ENCODE measurements at regions not wholly inside any gene's neighbourhood (a gene's known extent, or its start where the extent isn't known, plus 50 kb on each side); places are given as distances from the start of the nearest gene placed in this dataset.
"Not testable (repeated sequence)": the region's sequence is repeated elsewhere in the genome, so short reads cannot be mapped to it uniquely, and the experiment has no call there.

DNA sequence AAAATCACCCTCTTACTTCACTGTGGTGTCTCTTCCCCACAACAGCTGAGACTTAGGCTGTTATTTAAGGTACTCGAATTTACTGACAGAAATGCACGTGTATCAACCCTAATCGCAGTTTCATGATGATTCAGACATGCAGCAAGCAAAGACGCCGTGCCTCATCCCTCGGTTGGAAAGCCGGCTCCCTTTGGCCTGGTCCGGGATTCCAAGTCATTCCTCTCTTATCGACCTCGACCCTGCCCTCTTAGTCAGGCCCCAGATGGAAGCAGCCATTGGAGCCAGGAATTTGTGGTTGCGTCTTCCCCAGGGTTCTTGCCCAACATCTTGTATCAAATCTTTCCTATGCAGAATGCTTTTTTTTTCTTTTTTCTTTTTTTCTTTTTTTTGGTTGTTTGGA, 229.5 kb downstream of the GATA3 start:
- no peak for TF ChIP-seq CTCF (IDR thresholded peaks at IDR 0.05; ENCODE audit: poor library complexity, severe bottlenecking)
- Histone ChIP-seq H3K4me3 (ENCODE audit: severe bottlenecking) (no peak overlapping the region), H3K4me1 (ENCODE audit: insufficient read depth, poor library complexity, severe bottlenecking) (peaks cover 5% of the 10 kb centered on the region), H3K27me3 (ENCODE audit: insufficient read depth, poor library complexity, severe bottlenecking) (no peaks in the 10 kb centered on the region), H3K27ac (ENCODE audit: poor library complexity, severe bottlenecking) (no peak overlapping the region), H3K36me3 (ENCODE audit: low read depth) (no peaks in the 10 kb centered on the region), H3K9me3 (ENCODE audit: severe bottlenecking) (no peaks in the 10 kb centered on the region)
- no peak for DNase-seq (ENCODE audit: low spot score)
- ATAC-seq (ENCODE audit: low read depth), result no peak

GRCh38 chr10:8285970-8286369, 231.5 kb downstream of the GATA3 start:
- not testable (repeated sequence) for H3K27me3 ChIP-seq (ENCODE audit: insufficient read depth, poor library complexity, severe bottlenecking); H3K9me3 ChIP-seq (ENCODE audit: severe bottlenecking); H3K4me3 ChIP-seq (ENCODE audit: severe bottlenecking); ATAC-seq (ENCODE audit: low read depth); H3K4me1 ChIP-seq (ENCODE audit: insufficient read depth, poor library complexity, severe bottlenecking); DNase-seq (ENCODE audit: low spot score); H3K36me3 ChIP-seq (ENCODE audit: low read depth); H3K27ac ChIP-seq (ENCODE audit: poor library complexity, severe bottlenecking)

- Histone ChIP-seq H3K9me3 (ENCODE audit: severe bottlenecking) (no peaks in the 10 kb centered on the region), H3K4me3 (ENCODE audit: severe bottlenecking) (no peak overlapping the region), H3K4me1 (ENCODE audit: insufficient read depth, poor library complexity, severe bottlenecking) (no peaks in the 10 kb centered on the region), H3K27ac (ENCODE audit: poor library complexity, severe bottlenecking) (no peak overlapping the region), H3K36me3 (ENCODE audit: low read depth) (no peaks in the 10 kb centered on the region), H3K27me3 (ENCODE audit: insufficient read depth, poor library complexity, severe bottlenecking) (no peaks in the 10 kb centered on the region)
- ATAC-seq (ENCODE audit: low read depth) (no peak), DNase-seq (ENCODE audit: low spot score) (no peak)
- TF ChIP-seq CTCF (IDR thresholded peaks at IDR 0.05; ENCODE audit: poor library complexity, severe bottlenecking), result no peak
Measured at GRCh38 chr10:8288600-8288999, 234.1 kb downstream of the GATA3 start.

- H3K27ac ChIP-seq (ENCODE audit: poor library complexity, severe bottlenecking), result no peak overlapping the region
Measured at GRCh38 chr10:8289186-8289924, 234.9 kb downstream of the GATA3 start.

GRCh38 chr10:8294779-8295178, 240.3 kb downstream of the GATA3 start:
- Histone ChIP-seq H3K27me3 (ENCODE audit: insufficient read depth, poor library complexity, severe bottlenecking) (no peaks in the 10 kb centered on the region), H3K4me3 (ENCODE audit: severe bottlenecking) (no peak overlapping the region), H3K27ac (ENCODE audit: poor library complexity, severe bottlenecking) (no peak overlapping the region), H3K9me3 (ENCODE audit: severe bottlenecking) (no peaks in the 10 kb centered on the region), H3K36me3 (ENCODE audit: low read depth) (no peaks in the 10 kb centered on the region), H3K4me1 (ENCODE audit: insufficient read depth, poor library complexity, severe bottlenecking) (no peaks in the 10 kb centered on the region)
- no peak for TF ChIP-seq CTCF (IDR thresholded peaks at IDR 0.05; ENCODE audit: poor library complexity, severe bottlenecking)
- no peak for DNase-seq (ENCODE audit: low spot score)
- no peak for ATAC-seq (ENCODE audit: low read depth)

More at GRCh38 chr10:8289186-8289924, 234.9 kb downstream of the GATA3 start:
- Histone ChIP-seq H3K9me3 (ENCODE audit: severe bottlenecking) (no peaks in the 10 kb centered on the region), H3K36me3 (ENCODE audit: low read depth) (no peaks in the 10 kb centered on the region), H3K4me1 (ENCODE audit: insufficient read depth, poor library complexity, severe bottlenecking) (no peaks in the 10 kb centered on the region), H3K27me3 (ENCODE audit: insufficient read depth, poor library complexity, severe bottlenecking) (no peaks in the 10 kb centered on the region), H3K4me3 (ENCODE audit: severe bottlenecking) (no peak overlapping the region)
- ATAC-seq (ENCODE audit: low read depth) (no peak), DNase-seq (ENCODE audit: low spot score) (no peak)
- TF ChIP-seq CTCF (IDR thresholded peaks at IDR 0.05; ENCODE audit: poor library complexity, severe bottlenecking), result no peak

All from RWPE2 (cell line).